ENCODE measurements at regions not wholly inside any gene's neighbourhood (a gene's known extent, or its start where the extent isn't known, plus 50 kb on each side); places are given as distances from the start of the nearest gene placed in this dataset.

GRCh38 chr3:110227991-110228390, 843.6 kb upstream of the NECTIN3 start:
- TF ChIP-seq SUZ12 (IDR thresholded peaks at IDR 0.05; ENCODE audit: extremely low read depth, insufficient read depth, insufficient read length) (no peak), YY1 (IDR thresholded peaks at IDR 0.05; ENCODE audit: insufficient read depth, insufficient read length) (no peak), ZNF274 (IDR thresholded peaks at IDR 0.05; ENCODE audit: low read depth, low read length) (no peak)
- no peak for DNase-seq (ENCODE audit: low read depth, low spot score)
- Histone ChIP-seq H3K9me3 (ENCODE audit: insufficient read depth, low read length) (no peaks in the 10 kb centered on the region), H3K4me1 (ENCODE audit: insufficient read depth, insufficient read length) (no peaks in the 10 kb centered on the region), H3K27me3 (ENCODE audit: insufficient read depth, insufficient read length) (no peaks in the 10 kb centered on the region), H3K36me3 (ENCODE audit: insufficient read depth, insufficient read length, low read length) (no peaks in the 10 kb centered on the region), H3K4me3 (ENCODE audit: insufficient read length, low read depth) (no peak overlapping the region), H3K9ac (ENCODE audit: insufficient read length, low read depth) (no peak overlapping the region)

DNA sequence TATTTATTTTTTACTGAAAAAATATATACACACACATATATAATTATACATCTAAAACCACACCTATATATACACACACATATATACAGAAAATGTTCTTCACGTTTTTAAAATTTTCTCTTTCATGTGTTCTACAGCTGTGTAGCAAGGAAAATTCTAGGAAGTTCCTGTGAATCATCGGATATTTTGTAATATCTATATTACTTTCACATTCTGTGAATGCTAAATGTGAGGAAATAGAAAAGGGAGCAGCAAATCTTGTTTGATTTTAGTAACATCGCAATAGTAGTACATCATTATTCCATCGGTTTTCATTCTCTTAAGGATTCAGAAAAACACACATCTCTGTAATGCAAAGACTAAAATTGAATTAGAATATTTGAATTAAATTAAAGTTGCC, 836.8 kb upstream of the NECTIN3 start:
- no peaks in the 10 kb centered on the region for H3K36me3 ChIP-seq (ENCODE audit: insufficient read depth, insufficient read length, low read length)
- no peaks in the 10 kb centered on the region for H3K4me1 ChIP-seq (ENCODE audit: insufficient read depth, insufficient read length)
- no peaks in the 10 kb centered on the region for H3K27me3 ChIP-seq (ENCODE audit: insufficient read depth, insufficient read length)
- H3K4me3 ChIP-seq (ENCODE audit: insufficient read length, low read depth), result no peak overlapping the region
- H3K9ac ChIP-seq (ENCODE audit: insufficient read length, low read depth), result no peak overlapping the region
- DNase-seq (ENCODE audit: low read depth, low spot score), result no peak
- H3K9me3 ChIP-seq (ENCODE audit: insufficient read depth, low read length), result no peaks in the 10 kb centered on the region
- TF ChIP-seq ZNF274 (IDR thresholded peaks at IDR 0.05; ENCODE audit: low read depth, low read length) (no peak), YY1 (IDR thresholded peaks at IDR 0.05; ENCODE audit: insufficient read depth, insufficient read length) (no peak), SUZ12 (IDR thresholded peaks at IDR 0.05; ENCODE audit: extremely low read depth, insufficient read depth, insufficient read length) (no peak)

DNA sequence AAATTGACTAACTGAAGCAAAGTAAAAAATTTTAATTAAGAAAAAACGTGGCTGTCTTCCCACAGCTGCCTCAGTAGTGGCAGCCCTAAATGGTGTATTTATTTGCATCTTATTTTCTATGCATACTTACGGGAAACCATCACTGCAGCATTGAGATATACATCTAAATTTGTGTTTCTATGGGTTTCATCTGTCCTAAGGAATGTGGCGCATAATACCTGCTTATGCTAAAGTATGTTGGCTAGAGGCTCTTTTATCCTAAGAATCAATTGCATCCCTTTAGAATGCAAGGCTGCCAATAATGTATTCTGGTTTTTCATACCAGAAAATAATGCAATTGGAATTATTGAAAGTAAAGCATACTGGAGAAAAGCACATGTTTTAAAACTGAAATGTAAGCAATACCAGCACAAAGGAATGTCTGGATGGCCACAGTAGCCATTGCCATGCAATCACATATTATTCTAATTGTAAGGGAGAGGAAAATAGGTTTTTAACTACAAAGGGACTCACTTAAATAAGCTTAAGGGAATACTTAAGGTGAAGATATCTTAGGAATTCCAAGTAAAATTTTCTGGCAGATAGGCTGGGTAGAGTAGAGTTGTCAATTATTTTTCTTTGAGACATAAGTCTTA, 834.5 kb upstream of the NECTIN3 start:
- no peak overlapping the region for H3K9ac ChIP-seq (ENCODE audit: insufficient read length, low read depth)
- H3K36me3 ChIP-seq (ENCODE audit: insufficient read depth, insufficient read length, low read length), result no peaks in the 10 kb centered on the region
- no peaks in the 10 kb centered on the region for H3K9me3 ChIP-seq (ENCODE audit: insufficient read depth, low read length)
- DNase-seq (ENCODE audit: low read depth, low spot score), result peak; percentile 8
- H3K27me3 ChIP-seq (ENCODE audit: insufficient read depth, insufficient read length), result no peaks in the 10 kb centered on the region
- no peak for TF ChIP-seq SUZ12 (IDR thresholded peaks at IDR 0.05; ENCODE audit: extremely low read depth, insufficient read depth, insufficient read length)
- TF ChIP-seq ZNF274 (IDR thresholded peaks at IDR 0.05; ENCODE audit: low read depth, low read length), result no peak
- no peak for TF ChIP-seq YY1 (IDR thresholded peaks at IDR 0.05; ENCODE audit: insufficient read depth, insufficient read length)
- no peak overlapping the region for H3K4me3 ChIP-seq (ENCODE audit: insufficient read length, low read depth)
- H3K4me1 ChIP-seq (ENCODE audit: insufficient read depth, insufficient read length), result no peaks in the 10 kb centered on the region

DNA sequence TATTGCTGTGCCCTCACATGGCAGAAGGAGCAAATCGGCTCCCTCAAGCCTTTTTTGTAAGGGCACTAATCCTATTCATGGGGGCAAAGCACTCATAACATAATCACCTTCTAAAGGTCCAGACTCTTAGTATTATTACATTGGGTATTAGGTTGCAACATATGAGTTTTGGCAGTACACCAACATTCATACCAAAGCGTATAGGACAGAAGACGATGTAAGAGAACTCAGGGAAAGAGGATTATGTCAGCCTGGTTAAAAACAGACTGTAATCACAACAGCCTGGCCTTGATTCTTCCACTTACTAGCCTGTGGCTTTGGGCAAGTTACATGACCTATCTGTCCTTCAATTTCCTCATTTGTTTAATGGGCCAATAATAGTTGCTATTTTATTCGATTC, 828.5 kb upstream of the NECTIN3 start:
- Histone ChIP-seq H3K4me3 (ENCODE audit: insufficient read length, low read depth) (no peak overlapping the region), H3K4me1 (ENCODE audit: insufficient read depth, insufficient read length) (no peaks in the 10 kb centered on the region), H3K9me3 (ENCODE audit: insufficient read depth, low read length) (no peaks in the 10 kb centered on the region), H3K36me3 (ENCODE audit: insufficient read depth, insufficient read length, low read length) (no peaks in the 10 kb centered on the region), H3K9ac (ENCODE audit: insufficient read length, low read depth) (no peak overlapping the region), H3K27me3 (ENCODE audit: insufficient read depth, insufficient read length) (no peaks in the 10 kb centered on the region)
- DNase-seq (ENCODE audit: low read depth, low spot score), result no peak
- TF ChIP-seq ZNF274 (IDR thresholded peaks at IDR 0.05; ENCODE audit: low read depth, low read length) (no peak), YY1 (IDR thresholded peaks at IDR 0.05; ENCODE audit: insufficient read depth, insufficient read length) (no peak), SUZ12 (IDR thresholded peaks at IDR 0.05; ENCODE audit: extremely low read depth, insufficient read depth, insufficient read length) (no peak)

DNA sequence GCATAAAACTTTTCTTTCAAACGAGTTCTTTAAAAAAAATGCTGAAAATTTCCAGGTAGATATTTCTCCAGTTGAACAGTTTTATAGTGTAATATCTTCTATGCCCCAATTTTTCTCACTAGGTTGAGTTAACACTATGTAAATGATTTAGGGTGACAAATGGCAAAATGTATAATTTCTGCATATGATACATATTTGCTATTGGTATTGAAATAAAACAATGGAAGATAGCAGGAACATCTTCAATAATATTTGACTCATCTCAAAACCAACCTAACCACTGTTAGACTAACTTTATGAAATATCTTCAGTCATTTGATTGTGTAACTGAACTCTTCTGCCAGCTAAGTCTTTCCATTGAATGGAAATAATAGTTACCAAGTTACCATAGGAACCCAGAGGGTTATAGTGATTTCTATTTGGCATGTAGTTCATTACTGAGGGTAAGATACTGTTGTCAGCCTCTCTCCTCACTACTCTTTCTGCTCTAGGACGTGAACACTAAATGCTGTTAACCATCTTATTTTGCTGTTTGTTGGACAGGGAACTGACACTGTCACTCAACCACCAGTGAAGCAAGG, 824.7 kb upstream of the NECTIN3 start:
- DNase-seq (ENCODE audit: low read depth, low spot score), result no peak
- H3K4me1 ChIP-seq (ENCODE audit: insufficient read depth, insufficient read length), result no peaks in the 10 kb centered on the region
- H3K27me3 ChIP-seq (ENCODE audit: insufficient read depth, insufficient read length), result no peaks in the 10 kb centered on the region
- no peak overlapping the region for H3K4me3 ChIP-seq (ENCODE audit: insufficient read length, low read depth)
- H3K36me3 ChIP-seq (ENCODE audit: insufficient read depth, insufficient read length, low read length), result no peaks in the 10 kb centered on the region
- TF ChIP-seq YY1 (IDR thresholded peaks at IDR 0.05; ENCODE audit: insufficient read depth, insufficient read length) (no peak), ZNF274 (IDR thresholded peaks at IDR 0.05; ENCODE audit: low read depth, low read length) (no peak), SUZ12 (IDR thresholded peaks at IDR 0.05; ENCODE audit: extremely low read depth, insufficient read depth, insufficient read length) (no peak)
- H3K9ac ChIP-seq (ENCODE audit: insufficient read length, low read depth), result no peak overlapping the region
- H3K9me3 ChIP-seq (ENCODE audit: insufficient read depth, low read length), result no peaks in the 10 kb centered on the region

GRCh38 chr3:110248666-110249065, 823.0 kb upstream of the NECTIN3 start:
- Histone ChIP-seq H3K9ac (ENCODE audit: insufficient read length, low read depth) (no peak overlapping the region), H3K36me3 (ENCODE audit: insufficient read depth, insufficient read length, low read length) (no peaks in the 10 kb centered on the region), H3K4me3 (ENCODE audit: insufficient read length, low read depth) (no peak overlapping the region), H3K27me3 (ENCODE audit: insufficient read depth, insufficient read length) (no peaks in the 10 kb centered on the region), H3K9me3 (ENCODE audit: insufficient read depth, low read length) (no peaks in the 10 kb centered on the region), H3K4me1 (ENCODE audit: insufficient read depth, insufficient read length) (no peaks in the 10 kb centered on the region)
- no peak for DNase-seq (ENCODE audit: low read depth, low spot score)
- TF ChIP-seq SUZ12 (IDR thresholded peaks at IDR 0.05; ENCODE audit: extremely low read depth, insufficient read depth, insufficient read length) (no peak), YY1 (IDR thresholded peaks at IDR 0.05; ENCODE audit: insufficient read depth, insufficient read length) (no peak), ZNF274 (IDR thresholded peaks at IDR 0.05; ENCODE audit: low read depth, low read length) (no peak)

GRCh38 chr3:110253794-110254193, 817.8 kb upstream of the NECTIN3 start:
- Histone ChIP-seq H3K27me3 (ENCODE audit: insufficient read depth, insufficient read length) (no peaks in the 10 kb centered on the region), H3K36me3 (ENCODE audit: insufficient read depth, insufficient read length, low read length) (no peaks in the 10 kb centered on the region), H3K4me1 (ENCODE audit: insufficient read depth, insufficient read length) (no peaks in the 10 kb centered on the region), H3K9ac (ENCODE audit: insufficient read length, low read depth) (no peak overlapping the region), H3K9me3 (ENCODE audit: insufficient read depth, low read length) (no peaks in the 10 kb centered on the region), H3K4me3 (ENCODE audit: insufficient read length, low read depth) (no peak overlapping the region)
- TF ChIP-seq ZNF274 (IDR thresholded peaks at IDR 0.05; ENCODE audit: low read depth, low read length), result no peak
- TF ChIP-seq YY1 (IDR thresholded peaks at IDR 0.05; ENCODE audit: insufficient read depth, insufficient read length), result no peak
- TF ChIP-seq SUZ12 (IDR thresholded peaks at IDR 0.05; ENCODE audit: extremely low read depth, insufficient read depth, insufficient read length), result no peak
- no peak for DNase-seq (ENCODE audit: low read depth, low spot score)

All from NT2/D1 (cell line).